Endothelial cell (in vitro differentiated cells): ENCODE measurements at regions not wholly inside any gene's neighbourhood (a gene's known extent, or its start where the extent isn't known, plus 50 kb on each side); places are given as distances from the start of the nearest gene placed in this dataset.

Source experiments
- DNase-seq: peaks from one replicate; pipeline ENCODE4 v3.0.0; 2021; ENCODE audit warnings: low spot score
- H3K27ac Mint-ChIP-seq: one replicate; pipeline ENCODE4 v1.8.0; 2021; ENCODE audit warnings: mixed read lengths, inconsistent platforms; ENCODE audit not compliant: unreplicated experiment
- H3K27me3 Mint-ChIP-seq: one replicate; pipeline ENCODE4 v1.8.0; 2021; ENCODE audit warnings: mild to moderate bottlenecking, moderate library complexity, mixed read lengths, inconsistent platforms; ENCODE audit not compliant: unreplicated experiment
- H3K36me3 Mint-ChIP-seq: one replicate; pipeline ENCODE4 v1.8.0; 2021; ENCODE audit warnings: mild to moderate bottlenecking, low read depth, mixed read lengths, inconsistent platforms; ENCODE audit not compliant: unreplicated experiment
- H3K4me1 Mint-ChIP-seq: one replicate; pipeline ENCODE4 v1.8.0; 2021; ENCODE audit warnings: mild to moderate bottlenecking, mixed read lengths, inconsistent platforms; ENCODE audit not compliant: unreplicated experiment
- H3K4me3 Mint-ChIP-seq: one replicate; pipeline ENCODE4 v1.8.0; 2021; ENCODE audit warnings: mild to moderate bottlenecking, mixed read lengths, inconsistent platforms; ENCODE audit not compliant: unreplicated experiment
- H3K9me3 Mint-ChIP-seq: one replicate; pipeline ENCODE4 v1.8.0; 2021; ENCODE audit warnings: mixed read lengths, inconsistent platforms; ENCODE audit not compliant: unreplicated experiment
- CTCF ChIP-seq: fragments of 200-600 bp; sonication (generic); IDR thresholded peaks from one replicate; pipeline ENCODE4 v1.5.0; 2021; ENCODE audit warnings: antibody characterized with exemption; ENCODE audit not compliant: unreplicated experiment

- peak; percentile 36 for DNase-seq
- Mint-ChIP-seq H3K9me3 (no peaks in the 10 kb centered on the region), H3K4me1 (peaks cover 14% of the 10 kb centered on the region), H3K36me3 (no peaks in the 10 kb centered on the region), H3K27me3 (peaks cover 2% of the 10 kb centered on the region), H3K4me3 (no peak overlapping the region), H3K27ac (no peak overlapping the region)
- TF ChIP-seq CTCF: peak; percentile 24
These were observed 367.0 kb downstream of the BCOR start for GRCh38 chrX:39730662-39731329.

- H3K9me3 Mint-ChIP-seq: no peaks in the 10 kb centered on the region
- no peaks in the 10 kb centered on the region for H3K36me3 Mint-ChIP-seq
- peaks cover 2% of the 10 kb centered on the region for H3K27me3 Mint-ChIP-seq
- no peak overlapping the region for H3K4me3 Mint-ChIP-seq
- peaks cover 12% of the 10 kb centered on the region for H3K4me1 Mint-ChIP-seq
- no peak overlapping the region for H3K27ac Mint-ChIP-seq
- no peak for DNase-seq
- no peak for TF ChIP-seq CTCF
These were observed 366.5 kb downstream of the BCOR start for GRCh38 chrX:39731330-39731667.

- Mint-ChIP-seq H3K36me3 (no peaks in the 10 kb centered on the region), H3K4me3 (no peak overlapping the region), H3K27me3 (peaks cover 2% of the 10 kb centered on the region), H3K4me1 (peaks cover 8% of the 10 kb centered on the region), H3K9me3 (no peaks in the 10 kb centered on the region), H3K27ac (no peak overlapping the region)
- DNase-seq: no peak
- TF ChIP-seq CTCF: no peak
These were observed 366.0 kb downstream of the BCOR start for GRCh38 chrX:39731735-39732134.

GRCh38 chrX:39733745-39734144 is 364.0 kb downstream of the BCOR start:
- Mint-ChIP-seq H3K36me3 (no peaks in the 10 kb centered on the region), H3K4me3 (no peak overlapping the region), H3K9me3 (no peaks in the 10 kb centered on the region), H3K4me1 (peaks cover 7% of the 10 kb centered on the region), H3K27ac (no peak overlapping the region), H3K27me3 (peaks cover 5% of the 10 kb centered on the region)
- no peak for TF ChIP-seq CTCF
- no peak for DNase-seq

- Mint-ChIP-seq H3K27ac (no peak overlapping the region), H3K4me1 (peaks cover 7% of the 10 kb centered on the region), H3K27me3 (peaks cover 5% of the 10 kb centered on the region), H3K4me3 (no peak overlapping the region), H3K36me3 (no peaks in the 10 kb centered on the region), H3K9me3 (no peaks in the 10 kb centered on the region)
- no peak for DNase-seq
- TF ChIP-seq CTCF: no peak
These were observed 363.5 kb downstream of the BCOR start for GRCh38 chrX:39734174-39734776.
